CD4-positive, alpha-beta T cell treated with Interferon alpha-2 for 1 hour (primary cell): ENCODE measurements at regions not wholly inside any gene's neighbourhood (a gene's known extent, or its start where the extent isn't known, plus 50 kb on each side); places are given as distances from the start of the nearest gene placed in this dataset.
"Not testable (repeated sequence)": the region's sequence is repeated elsewhere in the genome, so short reads cannot be mapped to it uniquely, and the experiment has no call there.

ENCODE experiments used
- DNase-seq, 2 donors: peaks; one replicate each; pipeline ENCODE4 v3.0.0-alpha.2; 2020 to 2022

DNA sequence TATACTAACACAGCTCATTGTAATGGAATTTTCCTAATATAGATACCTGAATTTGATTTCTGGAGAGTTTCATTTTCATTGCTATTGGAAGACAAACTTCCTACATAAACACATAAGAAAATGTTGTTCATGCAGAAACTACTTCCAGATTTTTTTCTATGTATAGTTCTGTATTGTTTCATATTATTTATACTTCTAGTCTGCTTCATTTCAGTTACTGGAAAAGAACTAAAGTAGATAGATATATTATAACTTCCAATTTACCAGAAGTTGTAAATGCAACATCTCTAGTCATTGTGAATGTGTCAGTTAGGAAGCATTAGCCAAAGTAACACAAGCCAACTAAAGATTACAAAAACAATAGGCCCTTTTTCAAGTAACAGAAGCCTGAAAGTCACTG, 147.3 kb upstream of the ZNF385D start:
- DNase-seq: no peak

DNA sequence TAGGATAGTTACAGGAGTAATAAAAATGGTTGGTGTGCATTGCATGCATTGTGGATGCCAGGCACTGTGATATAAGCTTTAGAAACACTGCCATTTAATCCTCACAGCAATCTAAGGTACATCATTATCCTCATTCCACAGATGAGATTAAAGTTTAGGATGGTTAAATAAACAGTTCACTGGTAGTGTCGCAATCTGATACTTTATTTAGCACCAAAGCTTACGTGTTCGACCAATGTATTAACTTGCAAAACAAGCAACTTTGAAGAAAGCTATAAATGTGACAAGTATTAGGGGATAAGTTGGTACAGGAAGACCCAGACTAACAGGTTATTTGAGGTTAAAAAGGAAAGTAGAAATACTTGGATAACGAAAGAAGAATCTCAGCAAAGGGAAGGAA, 150.5 kb upstream of the ZNF385D start:
- no peak for DNase-seq

- no peak for DNase-seq
These were observed 151.9 kb upstream of the ZNF385D start for GRCh38 chr3:21902956-21903355.

GRCh38 chr3:21909096-21909495, 158.1 kb upstream of the ZNF385D start:
- DNase-seq: no peak

GRCh38 chr3:21912711-21913110, 161.7 kb upstream of the ZNF385D start:
- no peak for DNase-seq

DNA sequence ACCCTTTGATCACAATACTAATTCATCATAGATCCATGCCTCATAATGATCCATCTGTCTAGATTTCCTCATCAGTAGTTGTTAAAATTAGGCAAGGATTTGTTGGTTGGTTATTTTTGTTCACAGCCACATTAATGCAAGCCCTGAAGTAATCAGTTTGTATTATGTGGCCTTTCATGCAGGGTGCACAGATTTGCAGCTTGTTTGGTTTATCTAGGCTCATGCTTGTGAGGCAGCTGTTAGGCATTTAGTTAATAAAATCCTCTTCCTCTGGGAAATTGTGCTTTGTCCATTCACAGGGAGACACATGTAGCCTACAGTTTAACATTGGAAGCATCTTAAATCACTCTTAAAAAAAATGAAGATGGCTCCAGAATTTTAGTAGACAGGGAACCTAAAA, 162.8 kb upstream of the ZNF385D start:
- DNase-seq: no peak

DNA sequence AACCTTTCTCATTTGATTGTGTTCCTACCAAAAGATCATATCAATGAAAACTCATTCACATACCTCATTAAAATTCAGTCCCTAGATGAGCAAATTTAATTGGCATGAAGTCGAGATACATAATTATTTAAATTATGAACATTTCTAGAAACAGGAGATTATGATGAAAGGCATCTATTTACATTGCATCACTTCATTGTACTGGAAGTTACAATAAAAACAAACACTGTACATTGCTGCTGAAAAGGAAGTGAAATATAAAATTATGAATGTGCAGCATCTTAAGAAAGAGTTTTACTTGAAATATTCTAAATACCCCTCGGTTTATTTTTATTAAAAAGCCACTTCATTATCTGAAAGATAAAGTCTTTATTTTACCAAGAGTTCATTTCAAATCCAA, 163.4 kb upstream of the ZNF385D start:
- DNase-seq: no peak

DNA sequence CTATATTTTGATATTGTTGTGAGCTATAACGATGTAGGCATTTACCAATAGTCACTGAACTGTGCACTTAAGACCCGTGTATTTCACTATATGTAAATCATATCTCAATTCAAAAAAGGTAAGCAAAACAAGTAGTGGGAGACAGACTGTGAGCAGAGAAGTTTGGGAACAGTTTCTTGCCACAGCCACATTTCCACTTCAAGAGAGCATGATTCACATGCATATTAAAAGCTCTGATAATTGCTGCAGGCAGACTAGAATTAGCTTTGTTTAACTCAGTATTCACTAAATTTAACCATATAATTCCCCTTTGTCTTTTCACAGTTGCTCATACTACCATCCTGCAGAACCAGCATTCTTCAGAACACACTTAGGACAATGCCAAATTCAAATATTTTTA, 168.4 kb upstream of the ZNF385D start:
- DNase-seq: no peak

- no peak for DNase-seq
These were observed 169.4 kb upstream of the ZNF385D start for GRCh38 chr3:21920421-21920861.

DNA sequence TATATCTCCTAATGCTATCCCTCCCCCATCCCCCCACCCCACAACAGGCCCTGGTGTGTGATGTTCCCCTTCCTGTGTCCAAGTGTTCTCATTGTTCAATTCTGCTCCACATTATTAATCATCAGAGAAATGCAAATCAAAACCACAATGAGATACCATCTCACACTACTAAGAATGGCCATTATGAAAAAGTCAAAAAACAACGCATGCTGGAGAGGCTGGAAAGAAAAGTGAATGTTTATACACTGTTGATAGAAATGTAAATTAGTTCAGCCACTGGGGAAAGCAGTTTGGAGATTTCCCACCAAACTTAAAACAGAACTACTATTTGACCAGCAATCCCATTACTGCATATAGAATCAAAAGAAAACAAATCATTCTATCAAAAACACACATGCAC, 172.1 kb upstream of the ZNF385D start:
- DNase-seq: not testable (repeated sequence)

GRCh38 chr3:21927261-21927660, 176.3 kb upstream of the ZNF385D start:
- no peak for DNase-seq

DNA sequence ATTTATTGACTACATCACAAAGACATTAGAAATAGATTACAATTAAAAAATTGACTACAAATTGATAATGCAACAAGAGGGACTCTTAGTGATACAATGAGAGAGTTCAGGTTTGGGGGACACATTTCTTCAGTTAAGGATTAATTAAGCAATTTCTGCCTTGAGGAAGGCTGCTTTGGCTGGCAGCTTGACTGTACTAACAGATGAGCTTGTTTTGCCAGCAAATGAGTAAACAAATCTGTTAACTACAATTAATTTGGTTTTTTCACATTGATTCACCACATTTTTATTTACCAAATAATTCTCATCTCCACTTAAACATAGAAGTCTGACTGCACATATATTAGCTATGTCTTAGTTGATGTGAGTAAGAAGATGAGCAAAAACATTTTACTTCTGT, 183.6 kb upstream of the ZNF385D start:
- DNase-seq: no peak

GRCh38 chr3:21936207-21936606, 185.2 kb upstream of the ZNF385D start:
- DNase-seq: no peak

- DNase-seq: no peak
These were observed 187.3 kb upstream of the ZNF385D start for GRCh38 chr3:21938267-21938681.

- no peak for DNase-seq
These were observed 191.3 kb upstream of the ZNF385D start for GRCh38 chr3:21942328-21942727.

- DNase-seq: no peak
These were observed 193.2 kb upstream of the ZNF385D start for GRCh38 chr3:21944251-21944650.

DNA sequence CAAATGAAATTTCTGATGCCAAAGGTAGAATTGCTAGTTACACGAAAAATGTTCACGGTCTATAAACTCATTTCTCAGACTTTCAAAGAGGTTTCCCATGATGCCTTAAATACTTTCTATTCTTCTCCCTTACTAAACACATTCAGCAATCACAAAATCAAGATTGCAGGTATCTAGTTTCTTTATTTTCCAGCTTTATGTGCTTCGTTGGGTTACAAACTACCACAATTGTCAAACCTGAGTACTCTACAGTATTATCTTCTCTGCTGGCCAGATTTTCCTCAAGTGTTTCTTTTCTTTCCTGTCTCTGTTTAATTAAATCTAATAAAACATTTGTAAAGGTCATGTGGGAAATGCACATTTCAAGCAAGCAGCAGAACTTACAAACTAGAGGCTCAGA, 201.8 kb upstream of the ZNF385D start:
- no peak for DNase-seq

DNA sequence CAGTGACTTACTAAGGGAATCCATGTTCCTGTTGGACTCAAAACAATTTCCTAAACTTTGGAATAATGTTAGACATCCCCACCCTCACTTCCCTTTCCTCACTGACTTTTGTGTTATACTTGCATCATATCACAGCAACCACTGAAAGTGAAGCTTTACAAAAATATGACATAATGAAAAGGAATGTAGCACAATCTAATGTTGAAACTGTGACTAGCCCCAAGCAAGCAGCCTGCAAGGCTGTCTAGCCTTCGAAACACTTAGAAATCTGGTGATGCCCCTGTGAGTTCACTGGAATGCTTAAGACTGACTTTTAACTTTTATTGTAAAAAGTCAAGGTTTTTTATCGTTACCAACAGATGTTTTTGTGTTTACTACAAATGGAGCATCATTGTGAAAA, 203.7 kb upstream of the ZNF385D start:
- DNase-seq: no peak

GRCh38 chr3:21955406-21955805, 204.4 kb upstream of the ZNF385D start:
- DNase-seq: no peak

DNA sequence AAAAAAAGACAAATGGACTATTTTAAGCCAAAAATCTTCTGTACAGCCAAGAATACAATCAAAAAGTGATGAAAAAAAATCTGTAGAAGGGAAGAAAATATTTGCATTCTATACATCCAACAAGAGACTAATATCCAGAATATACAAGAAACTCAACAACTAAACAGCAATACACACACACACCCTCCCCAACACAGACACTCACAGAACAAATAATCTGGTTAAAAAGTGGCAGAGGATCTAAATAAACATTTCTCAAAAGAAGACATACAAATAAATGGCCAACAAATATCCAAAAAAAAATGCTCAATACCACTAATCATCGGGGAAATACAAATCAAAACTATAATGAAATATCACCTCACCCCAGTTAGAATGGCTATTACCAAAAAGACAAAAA, 209.0 kb upstream of the ZNF385D start:
- DNase-seq: no peak

GRCh38 chr3:21962456-21962855, 211.4 kb upstream of the ZNF385D start:
- DNase-seq: no peak

GRCh38 chr3:21966457-21966856, 215.4 kb upstream of the ZNF385D start:
- not testable (repeated sequence) for DNase-seq

GRCh38 chr3:21979706-21980105, 228.7 kb upstream of the ZNF385D start:
- DNase-seq: no peak

DNA sequence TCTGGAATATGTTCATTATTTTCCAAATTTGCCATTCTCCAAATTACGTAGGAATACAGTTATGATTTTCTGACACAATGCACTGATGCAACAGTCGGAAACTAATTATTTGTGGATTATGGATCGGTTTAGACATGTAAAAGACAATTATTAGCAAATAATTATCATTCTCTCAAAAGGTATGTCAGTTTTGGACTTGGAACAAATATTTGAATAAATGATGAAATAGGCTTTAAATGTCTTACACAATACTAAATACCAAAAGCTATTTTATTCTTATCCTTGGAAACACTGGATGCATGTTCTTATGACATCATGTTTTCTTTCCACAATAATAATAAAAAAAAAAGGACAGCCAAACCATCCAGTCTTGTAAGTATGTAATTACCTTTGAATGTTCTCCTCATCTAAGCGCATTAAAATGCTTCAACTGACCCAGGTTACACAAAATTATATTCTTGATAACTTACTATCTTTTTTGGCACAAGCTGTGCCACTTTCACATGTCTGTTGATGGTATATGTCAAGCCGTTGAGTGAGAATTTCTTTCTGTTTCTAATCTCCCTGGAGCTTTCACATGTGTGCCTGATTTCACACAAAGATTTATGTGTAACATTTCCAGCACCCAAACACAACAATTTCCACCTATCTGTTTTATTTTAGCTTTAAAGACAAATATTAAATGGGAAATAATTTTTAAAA, 238.5 kb upstream of the ZNF385D start:
- DNase-seq: no peak

DNA sequence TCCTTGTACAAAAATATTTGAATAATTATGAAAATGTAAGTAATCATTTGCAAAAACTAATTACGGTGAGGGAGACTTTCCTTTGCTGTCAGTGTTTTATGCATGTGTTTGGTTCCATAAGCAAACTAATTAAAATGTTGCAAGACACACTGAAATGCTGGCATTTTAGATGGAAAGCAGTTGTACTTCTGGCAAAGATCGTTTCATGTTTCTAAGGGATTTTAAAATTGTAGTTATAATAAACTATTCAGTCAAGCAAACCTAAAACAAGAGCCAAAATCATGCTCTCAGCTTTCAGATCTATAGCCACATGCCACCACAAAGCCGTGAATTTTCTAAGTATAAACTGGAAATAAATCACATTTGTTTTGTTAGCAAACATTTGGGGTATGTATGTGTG, 240.1 kb upstream of the ZNF385D start:
- DNase-seq: no peak
